Endodermal cell (in vitro differentiated cells): ENCODE measurements at regions not wholly inside any gene's neighbourhood (a gene's known extent, or its start where the extent isn't known, plus 50 kb on each side); places are given as distances from the start of the nearest gene placed in this dataset.

Experiments used
- DNase-seq: peaks from one replicate; pipeline ENCODE4 v3.0.0-alpha.2; 2017
- H3K27ac ChIP-seq: 2 replicates; pipeline ENCODE4 v1.5.1; 2013; ENCODE audit warnings: mild to moderate bottlenecking, low read depth, low read length, moderate library complexity
- H3K27me3 ChIP-seq: 2 replicates; pipeline ENCODE4 v1.6.1; 2013; ENCODE audit warnings: mild to moderate bottlenecking, low read length, moderate library complexity; ENCODE audit not compliant: insufficient read depth, control insufficient read depth, poor library complexity, severe bottlenecking
- H3K36me3 ChIP-seq: 2 replicates; pipeline ENCODE4 v1.7.0; 2013; ENCODE audit warnings: mild to moderate bottlenecking, low read length, moderate library complexity; ENCODE audit not compliant: control insufficient read depth, insufficient read depth
- H3K4me1 ChIP-seq: one replicate; pipeline ENCODE4 v1.7.0; 2013; ENCODE audit warnings: low read length; ENCODE audit not compliant: control insufficient read depth, insufficient read depth
- H3K4me3 ChIP-seq: 2 replicates; pipeline ENCODE4 v1.5.1; 2013; ENCODE audit warnings: mild to moderate bottlenecking, low read length, moderate library complexity
- H3K9ac ChIP-seq: 2 replicates; pipeline ENCODE4 v1.6.1; 2013; ENCODE audit warnings: mild to moderate bottlenecking, low read length, moderate library complexity; ENCODE audit not compliant: poor library complexity, severe bottlenecking; ENCODE audit errors: extremely low read depth
- H3K9me3 ChIP-seq: 2 replicates; pipeline ENCODE4 v1.6.1; 2013; ENCODE audit warnings: mild to moderate bottlenecking, low read length, moderate library complexity; ENCODE audit not compliant: control insufficient read depth
- H3K27ac Mint-ChIP-seq: 2 replicates; pipeline ENCODE4 v1.8.0; 2020; ENCODE audit warnings: mixed read lengths
- H3K27me3 Mint-ChIP-seq: 2 replicates; pipeline ENCODE4 v1.8.0; 2021; ENCODE audit warnings: mild to moderate bottlenecking, mixed read lengths; ENCODE audit not compliant: insufficient read depth
- H3K36me3 Mint-ChIP-seq: 2 replicates; pipeline ENCODE4 v1.8.0; 2020; ENCODE audit warnings: low read depth, mixed read lengths
- H3K4me1 Mint-ChIP-seq: 2 replicates; pipeline ENCODE4 v1.8.0; 2020; ENCODE audit warnings: mixed read lengths
- H3K4me3 Mint-ChIP-seq: 2 replicates; pipeline ENCODE4 v1.8.0; 2020; ENCODE audit warnings: mild to moderate bottlenecking, moderate library complexity, mixed read lengths
- H3K9me3 Mint-ChIP-seq: 2 replicates; pipeline ENCODE4 v1.8.0; 2020; ENCODE audit warnings: mild to moderate bottlenecking, mixed read lengths
- CTCF ChIP-seq: fragments of 200-600 bp; sonication (generic); conservative IDR thresholded peaks from 2 replicates; pipeline ENCODE4 v1.5.0; 2021; ENCODE audit warnings: antibody characterized with exemption, mild to moderate bottlenecking
- whole genome bisulfite sequencing, 2 experiments: methylation state at CpG; one replicate each; pipeline versions ENCODE4 v1.1.5 to v1.1.7; 2013; ENCODE audit warnings: missing lambda C conversion rate in 2 of 2, mixed read lengths in 1 of 2; ENCODE audit not compliant: insufficient coverage in 1 of 2, insufficient read length in 1 of 2; 5-methylcytosine and 5-hydroxymethylcytosine counted together

DNA sequence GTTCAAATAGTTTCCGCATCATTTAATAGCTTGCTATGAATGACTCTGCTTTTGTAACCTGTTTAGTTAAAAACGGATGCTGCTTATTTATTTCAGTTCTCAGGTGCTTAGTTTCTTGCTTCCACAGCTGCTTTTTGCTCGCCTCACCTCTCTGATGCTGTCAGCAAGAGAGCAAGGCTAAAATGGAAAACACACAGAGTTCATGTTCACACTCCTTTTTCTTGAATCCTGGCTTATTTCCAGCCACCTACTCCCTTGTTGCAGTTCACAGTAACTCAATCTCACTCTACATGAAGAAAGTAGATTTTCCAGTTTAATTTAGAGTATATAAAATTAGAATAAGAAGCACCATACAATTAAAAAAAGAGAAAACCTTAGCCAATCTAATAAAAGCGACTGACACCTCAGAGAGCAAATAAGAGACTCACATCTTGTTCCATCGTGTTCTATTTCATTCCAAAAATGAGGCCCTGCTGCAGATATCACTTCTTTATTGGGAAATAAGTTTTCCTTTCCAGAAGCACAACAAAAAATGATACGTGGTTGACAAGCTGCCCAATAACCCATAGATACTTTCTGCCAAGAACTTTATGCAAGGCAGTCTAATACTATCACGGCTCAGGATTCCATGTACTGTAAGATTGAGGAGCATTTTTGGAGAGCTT lies 326.1 kb upstream of the SLITRK1 start:
- Mint-ChIP-seq H3K9me3 (no peaks in the 10 kb centered on the region), H3K4me3 (no peak overlapping the region), H3K4me1 (no peaks in the 10 kb centered on the region), H3K27ac (no peak overlapping the region), H3K36me3 (no peaks in the 10 kb centered on the region), H3K27me3 (no peaks in the 10 kb centered on the region)
- no peak for TF ChIP-seq CTCF
- H3K4me3 ChIP-seq: no peak overlapping the region
- H3K4me1 ChIP-seq: no peaks in the 10 kb centered on the region
- H3K36me3 ChIP-seq: no peaks in the 10 kb centered on the region
- H3K9ac ChIP-seq: no peak overlapping the region
- H3K27ac ChIP-seq: no peak overlapping the region
- H3K9me3 ChIP-seq: no peaks in the 10 kb centered on the region
- 88 to 98% methylated on average over 4 to 7 of the region's 7 CpGs for WGBS, 2 experiments
- DNase-seq: no peak
- no peaks in the 10 kb centered on the region for H3K27me3 ChIP-seq

GRCh38 chr13:84207509-84207908 lies 325.2 kb upstream of the SLITRK1 start:
- 84 to 100% methylated on average over 2 of the region's 2 CpGs for WGBS, 2 experiments
- H3K4me1 Mint-ChIP-seq: no peaks in the 10 kb centered on the region
- DNase-seq: no peak
- H3K4me3 ChIP-seq: no peak overlapping the region
- H3K9ac ChIP-seq: no peak overlapping the region
- no peak overlapping the region for H3K27ac ChIP-seq
- H3K9me3 Mint-ChIP-seq: no peaks in the 10 kb centered on the region
- TF ChIP-seq CTCF: no peak
- H3K27me3 ChIP-seq: no peaks in the 10 kb centered on the region
- no peaks in the 10 kb centered on the region for H3K36me3 ChIP-seq
- no peaks in the 10 kb centered on the region for H3K4me1 ChIP-seq
- no peaks in the 10 kb centered on the region for H3K36me3 Mint-ChIP-seq
- H3K9me3 ChIP-seq: no peaks in the 10 kb centered on the region
- no peaks in the 10 kb centered on the region for H3K27me3 Mint-ChIP-seq
- H3K27ac Mint-ChIP-seq: no peak overlapping the region
- no peak overlapping the region for H3K4me3 Mint-ChIP-seq

DNA sequence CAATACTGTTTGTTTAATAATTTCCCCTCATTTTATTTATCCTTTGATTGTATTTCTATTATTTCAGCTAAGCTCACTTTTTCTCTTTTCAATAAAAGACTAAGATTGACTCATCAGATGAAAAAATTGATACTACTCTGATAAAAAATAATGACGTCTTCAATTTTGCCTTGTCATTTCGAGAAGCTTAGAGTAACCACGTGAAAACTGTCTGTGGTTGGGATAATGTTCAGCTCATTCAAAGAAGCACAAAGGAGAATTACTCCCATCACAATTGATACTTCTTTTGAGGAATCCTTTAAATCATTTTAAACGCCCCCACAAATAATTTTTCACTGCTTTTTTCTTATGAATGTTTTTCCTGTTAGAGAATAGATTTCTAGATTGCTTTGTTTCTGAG lies 318.7 kb upstream of the SLITRK1 start:
- 80% methylated on average over 3 of the region's 4 CpGs; no CpG with 5 or more reads in 1 of the 2 experiments for WGBS, 2 experiments
- H3K4me1 Mint-ChIP-seq: no peaks in the 10 kb centered on the region
- DNase-seq: no peak
- H3K36me3 ChIP-seq: no peaks in the 10 kb centered on the region
- H3K27me3 ChIP-seq: no peaks in the 10 kb centered on the region
- no peaks in the 10 kb centered on the region for H3K36me3 Mint-ChIP-seq
- H3K9me3 Mint-ChIP-seq: no peaks in the 10 kb centered on the region
- H3K4me3 ChIP-seq: no peak overlapping the region
- TF ChIP-seq CTCF: no peak
- H3K9me3 ChIP-seq: no peaks in the 10 kb centered on the region
- H3K27ac ChIP-seq: no peak overlapping the region
- H3K4me3 Mint-ChIP-seq: no peak overlapping the region
- H3K9ac ChIP-seq: no peak overlapping the region
- H3K27ac Mint-ChIP-seq: no peak overlapping the region
- H3K4me1 ChIP-seq: no peaks in the 10 kb centered on the region
- H3K27me3 Mint-ChIP-seq: no peaks in the 10 kb centered on the region
